ENCODE measurements at regions not wholly inside any gene's neighbourhood (a gene's known extent, or its start where the extent isn't known, plus 50 kb on each side); places are given as distances from the start of the nearest gene placed in this dataset.

- POLR2A ChIA-PET, result no interaction called here
- H3K9ac ChIP-seq (ENCODE audit: low read length), result no peak overlapping the region
- H3K79me2 ChIP-seq (ENCODE audit: insufficient read depth, low read length), result no peaks in the 10 kb centered on the region
- no peaks in the 10 kb centered on the region for H3K4me1 ChIP-seq (ENCODE audit: control insufficient read depth in 1 of 2, insufficient read depth in 2 of 2, low read length in 2 of 2)
- no peak overlapping the region for H2AFZ ChIP-seq (ENCODE audit: low read depth, low read length, poor library complexity, severe bottlenecking)
- no TSS peak for BruUV-seq (replicated peaks)
- no peaks in the 10 kb centered on the region for H3K36me3 ChIP-seq (ENCODE audit: control insufficient read depth in 1 of 2, insufficient read depth in 2 of 2, low read length in 2 of 2)
- intact Hi-C loops (cut with micrococcal nuclease), result loop anchor here (5.0 kb wide), 2 partner anchors 347 to 547 kb away; no protein-coding TSS in a partner anchor
- CTCF ChIA-PET, result interaction anchor here (1.5 kb wide), 1 partner anchor 347 kb away, joined by 6 read pairs; no protein-coding TSS in a partner anchor
- DNase-seq (ENCODE audit: low read depth, low spot score) (no peak), ATAC-seq (no peak)
- no peaks in the 10 kb centered on the region for H4K20me1 ChIP-seq (ENCODE audit: insufficient read depth)
- no peaks in the 10 kb centered on the region for H3K9me3 ChIP-seq (ENCODE audit: control insufficient read depth in 1 of 2, insufficient read depth in 1 of 2, low read depth in 1 of 2, low read length in 2 of 2)
- no peak overlapping the region for H3K27ac ChIP-seq (ENCODE audit: low read depth, low read length)
- no peaks in the 10 kb centered on the region for H3K27me3 ChIP-seq (ENCODE audit: insufficient read depth, low read length)
- TF ChIP-seq ZFX (IDR thresholded peaks at IDR 0.05) (no peak), EZH2 (IDR thresholded peaks at IDR 0.05) (no peak)
- H3K4me2 ChIP-seq (ENCODE audit: low read length), result no peak overlapping the region
- no peaks in the 10 kb centered on the region for H3K9me2 ChIP-seq (ENCODE audit: insufficient read depth)
- RAD21 ChIA-PET (ENCODE audit: low non-redundant PET in 1 of 2, low total read pairs in 2 of 2, uncharacterized antibody in 2 of 2, unreplicated experiment in 2 of 2), result no interaction called here
- no peak overlapping the region for H3K4me3 ChIP-seq (replicated peaks in 1 of 2; ENCODE audit: low read depth in 1 of 2, low read length in 2 of 2)
Measured at GRCh38 chr7:91634485-91635177, 245.9 kb downstream of the MTERF1 start.

DNA sequence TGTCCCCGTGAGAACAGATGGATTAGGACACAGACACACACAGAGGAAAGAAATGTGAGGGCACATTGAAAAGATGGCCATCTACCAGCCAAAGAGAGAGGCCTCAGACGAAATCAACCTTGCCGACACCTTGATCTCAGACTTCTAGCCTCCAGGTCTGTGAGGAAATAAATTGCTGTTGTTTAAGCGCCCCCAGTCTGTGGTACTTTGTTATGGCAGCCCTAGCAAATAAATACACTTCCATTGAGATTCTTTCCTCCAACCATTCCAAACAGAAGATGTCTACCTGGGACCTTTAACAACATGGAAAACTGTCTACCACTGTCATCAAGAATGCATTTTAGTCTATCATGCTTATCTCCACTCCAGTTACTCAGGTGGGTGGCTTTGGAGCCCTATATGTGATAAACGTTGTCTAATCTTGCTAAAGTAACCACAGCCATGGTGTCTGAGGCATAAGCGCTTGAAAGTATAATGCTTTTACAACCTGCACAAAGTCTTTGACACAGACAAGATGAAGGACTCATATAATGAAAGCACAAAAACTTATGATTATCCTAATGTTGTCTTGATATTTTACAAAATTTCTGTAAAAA is 244.3 kb downstream of the MTERF1 start:
- TF ChIP-seq RAD21 (IDR thresholded peaks at IDR 0.05; ENCODE audit: low read depth) (peak; percentile 82), TCF7L2 (IDR thresholded peaks at IDR 0.05; ENCODE audit: borderline replicate concordance, extremely low read depth, insufficient read depth, insufficient read length) (peak; percentile 38)
- TF ChIP-seq, protein P1, sequence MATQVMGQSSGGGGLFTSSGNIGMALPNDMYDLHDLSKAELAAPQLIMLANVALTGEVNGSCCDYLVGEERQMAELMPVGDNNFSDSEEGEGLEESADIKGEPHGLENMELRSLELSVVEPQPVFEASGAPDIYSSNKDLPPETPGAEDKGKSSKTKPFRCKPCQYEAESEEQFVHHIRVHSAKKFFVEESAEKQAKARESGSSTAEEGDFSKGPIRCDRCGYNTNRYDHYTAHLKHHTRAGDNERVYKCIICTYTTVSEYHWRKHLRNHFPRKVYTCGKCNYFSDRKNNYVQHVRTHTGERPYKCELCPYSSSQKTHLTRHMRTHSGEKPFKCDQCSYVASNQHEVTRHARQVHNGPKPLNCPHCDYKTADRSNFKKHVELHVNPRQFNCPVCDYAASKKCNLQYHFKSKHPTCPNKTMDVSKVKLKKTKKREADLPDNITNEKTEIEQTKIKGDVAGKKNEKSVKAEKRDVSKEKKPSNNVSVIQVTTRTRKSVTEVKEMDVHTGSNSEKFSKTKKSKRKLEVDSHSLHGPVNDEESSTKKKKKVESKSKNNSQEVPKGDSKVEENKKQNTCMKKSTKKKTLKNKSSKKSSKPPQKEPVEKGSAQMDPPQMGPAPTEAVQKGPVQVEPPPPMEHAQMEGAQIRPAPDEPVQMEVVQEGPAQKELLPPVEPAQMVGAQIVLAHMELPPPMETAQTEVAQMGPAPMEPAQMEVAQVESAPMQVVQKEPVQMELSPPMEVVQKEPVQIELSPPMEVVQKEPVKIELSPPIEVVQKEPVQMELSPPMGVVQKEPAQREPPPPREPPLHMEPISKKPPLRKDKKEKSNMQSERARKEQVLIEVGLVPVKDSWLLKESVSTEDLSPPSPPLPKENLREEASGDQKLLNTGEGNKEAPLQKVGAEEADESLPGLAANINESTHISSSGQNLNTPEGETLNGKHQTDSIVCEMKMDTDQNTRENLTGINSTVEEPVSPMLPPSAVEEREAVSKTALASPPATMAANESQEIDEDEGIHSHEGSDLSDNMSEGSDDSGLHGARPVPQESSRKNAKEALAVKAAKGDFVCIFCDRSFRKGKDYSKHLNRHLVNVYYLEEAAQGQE (IDR thresholded peaks at IDR 0.05; ENCODE audit: low read depth), result no peak
- TF ChIP-seq, protein P2, sequence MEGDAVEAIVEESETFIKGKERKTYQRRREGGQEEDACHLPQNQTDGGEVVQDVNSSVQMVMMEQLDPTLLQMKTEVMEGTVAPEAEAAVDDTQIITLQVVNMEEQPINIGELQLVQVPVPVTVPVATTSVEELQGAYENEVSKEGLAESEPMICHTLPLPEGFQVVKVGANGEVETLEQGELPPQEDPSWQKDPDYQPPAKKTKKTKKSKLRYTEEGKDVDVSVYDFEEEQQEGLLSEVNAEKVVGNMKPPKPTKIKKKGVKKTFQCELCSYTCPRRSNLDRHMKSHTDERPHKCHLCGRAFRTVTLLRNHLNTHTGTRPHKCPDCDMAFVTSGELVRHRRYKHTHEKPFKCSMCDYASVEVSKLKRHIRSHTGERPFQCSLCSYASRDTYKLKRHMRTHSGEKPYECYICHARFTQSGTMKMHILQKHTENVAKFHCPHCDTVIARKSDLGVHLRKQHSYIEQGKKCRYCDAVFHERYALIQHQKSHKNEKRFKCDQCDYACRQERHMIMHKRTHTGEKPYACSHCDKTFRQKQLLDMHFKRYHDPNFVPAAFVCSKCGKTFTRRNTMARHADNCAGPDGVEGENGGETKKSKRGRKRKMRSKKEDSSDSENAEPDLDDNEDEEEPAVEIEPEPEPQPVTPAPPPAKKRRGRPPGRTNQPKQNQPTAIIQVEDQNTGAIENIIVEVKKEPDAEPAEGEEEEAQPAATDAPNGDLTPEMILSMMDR (IDR thresholded peaks at IDR 0.05 in 2 of 3, conservative IDR thresholded peaks at IDR 0.05 in 1 of 3; ENCODE audit: borderline replicate concordance in 1 of 3, insufficient read depth in 1 of 3, low read depth in 2 of 3, low read length in 2 of 3), result peak; percentile 57 to 72 (median 66)
- ChIA-PET RAD21 (ENCODE audit: low non-redundant PET in 1 of 2, low total read pairs in 2 of 2, uncharacterized antibody in 2 of 2, unreplicated experiment in 2 of 2) (no interaction called here), POLR2A (no interaction called here), CTCF (no interaction called here)
- Histone ChIP-seq H3K4me3 (replicated peaks in 1 of 2; ENCODE audit: low read depth in 1 of 2, low read length in 2 of 2) (no peak overlapping the region), H3K9me3 (ENCODE audit: control insufficient read depth in 1 of 2, insufficient read depth in 1 of 2, low read depth in 1 of 2, low read length in 2 of 2) (no peaks in the 10 kb centered on the region), H3K9me2 (ENCODE audit: insufficient read depth) (no peaks in the 10 kb centered on the region), H3K27me3 (ENCODE audit: insufficient read depth, low read length) (no peaks in the 10 kb centered on the region), H3K27ac (ENCODE audit: low read depth, low read length) (no peak overlapping the region), H3K9ac (ENCODE audit: low read length) (no peak overlapping the region), H2AFZ (ENCODE audit: low read depth, low read length, poor library complexity, severe bottlenecking) (no peak overlapping the region), H4K20me1 (ENCODE audit: insufficient read depth) (no peaks in the 10 kb centered on the region), H3K79me2 (ENCODE audit: insufficient read depth, low read length) (no peaks in the 10 kb centered on the region), H3K4me1 (ENCODE audit: control insufficient read depth in 1 of 2, insufficient read depth in 2 of 2, low read length in 2 of 2) (no peaks in the 10 kb centered on the region), H3K36me3 (ENCODE audit: control insufficient read depth in 1 of 2, insufficient read depth in 2 of 2, low read length in 2 of 2) (no peaks in the 10 kb centered on the region), H3K4me2 (ENCODE audit: low read length) (no peak overlapping the region)
- intact Hi-C loops (cut with micrococcal nuclease), result loop anchor here (5.0 kb wide), 2 partner anchors 349 to 549 kb away; no protein-coding TSS in a partner anchor
- BruUV-seq (replicated peaks), result no TSS peak
- DNase-seq (ENCODE audit: low read depth, low spot score) (peak; percentile 32), ATAC-seq (peak; percentile 84)
